GM19099 (cell line): ENCODE measurements at regions not wholly inside any gene's neighbourhood (a gene's known extent, or its start where the extent isn't known, plus 50 kb on each side); places are given as distances from the start of the nearest gene placed in this dataset.

Experiments
- POLR2A ChIP-seq: IDR thresholded peaks from 3 replicates; pipeline ENCODE4 v1.6.1; 2011; ENCODE audit warnings: low read depth; ENCODE audit not compliant: insufficient read length; ENCODE audit errors: extremely low read depth

- TF ChIP-seq POLR2A, result no peak
These were observed 55.4 kb upstream of the IGFBP3 start for GRCh38 chr7:45976485-45976856.

- TF ChIP-seq POLR2A, result no peak
These were observed 54.9 kb upstream of the IGFBP3 start for GRCh38 chr7:45975847-45976484.

GRCh38 chr7:45975367-45975766, 54.3 kb upstream of the IGFBP3 start:
- TF ChIP-seq POLR2A, result no peak

GRCh38 chr7:45974540-45975360, 53.7 kb upstream of the IGFBP3 start:
- no peak for TF ChIP-seq POLR2A

- no peak for TF ChIP-seq POLR2A
These were observed 52.9 kb upstream of the IGFBP3 start for GRCh38 chr7:45973725-45974532.

GRCh38 chr7:45972629-45973312, 51.7 kb upstream of the IGFBP3 start:
- no peak for TF ChIP-seq POLR2A

- no peak for TF ChIP-seq POLR2A
These were observed 50.6 kb upstream of the IGFBP3 start for GRCh38 chr7:45971661-45972175.

- TF ChIP-seq POLR2A, result no peak
These were observed 50.1 kb upstream of the IGFBP3 start for GRCh38 chr7:45971171-45971570.
